Dermis blood vessel endothelial cell (primary cell): ENCODE measurements at regions not wholly inside any gene's neighbourhood (a gene's known extent, or its start where the extent isn't known, plus 50 kb on each side); places are given as distances from the start of the nearest gene placed in this dataset.
A peak's percentile ranks its signal among the peaks of the same experiment; 100 is the strongest.

Experiments used
- DNase-seq: peaks from one replicate; pipeline ENCODE4 v3.0.0; 2010

DNA sequence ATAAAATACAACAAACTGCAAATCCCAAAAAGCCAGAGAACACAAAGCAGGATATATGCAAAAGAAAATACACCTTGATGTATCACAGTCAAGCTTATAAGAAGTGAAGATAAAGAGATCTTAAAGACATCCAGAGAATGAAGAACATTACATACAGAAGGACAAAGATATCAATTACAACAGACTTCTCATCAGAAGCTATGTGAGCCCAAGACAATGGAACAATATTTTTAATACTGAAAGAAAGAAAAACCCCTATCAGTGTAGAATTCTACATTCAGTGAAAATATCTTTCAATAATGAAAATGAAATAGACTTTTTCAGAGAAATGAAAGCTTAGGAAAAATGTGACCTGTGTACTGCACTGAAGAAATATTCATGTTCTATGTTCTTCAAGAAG, 104.5 kb upstream of the PHACTR3 start:
- no peak for DNase-seq

DNA sequence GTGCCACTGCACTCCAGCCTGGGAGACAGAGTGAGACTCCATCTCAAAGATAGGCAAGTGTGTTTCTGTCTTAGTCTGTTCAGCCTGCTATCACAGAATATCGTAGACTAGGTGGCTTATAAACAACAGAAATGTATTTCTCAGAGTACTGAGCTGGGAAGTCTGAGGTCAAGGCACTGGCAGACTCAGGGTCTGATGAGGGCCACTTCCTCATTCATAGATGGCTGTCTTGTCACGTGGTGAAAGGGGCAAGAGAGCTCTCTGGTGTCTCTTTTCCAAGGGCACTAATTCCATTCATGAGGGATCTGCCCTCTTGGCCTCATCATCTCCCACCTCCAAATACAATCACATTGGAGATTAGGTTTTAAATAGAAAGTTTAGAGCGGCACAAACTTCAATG, 95.6 kb upstream of the PHACTR3 start:
- DNase-seq: no peak

DNA sequence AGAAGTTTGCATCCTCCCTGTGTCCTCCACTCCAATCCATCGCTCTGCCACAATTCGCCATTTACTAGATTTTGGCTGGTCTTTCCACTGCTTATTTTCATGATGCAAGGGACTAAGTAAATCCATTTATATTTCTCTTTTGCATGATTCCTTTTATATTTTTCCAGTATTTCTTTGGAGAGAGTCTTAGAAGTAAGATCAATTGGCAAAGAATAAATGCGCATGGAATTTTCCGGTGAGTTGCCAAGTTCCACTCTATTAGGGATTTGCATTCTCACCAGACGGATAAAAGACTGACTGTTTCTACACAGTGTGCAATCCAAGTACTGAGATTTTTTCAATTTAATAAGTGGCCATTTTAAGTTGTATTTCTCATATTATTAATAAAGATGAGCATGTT, 91.7 kb upstream of the PHACTR3 start:
- no peak for DNase-seq

DNA sequence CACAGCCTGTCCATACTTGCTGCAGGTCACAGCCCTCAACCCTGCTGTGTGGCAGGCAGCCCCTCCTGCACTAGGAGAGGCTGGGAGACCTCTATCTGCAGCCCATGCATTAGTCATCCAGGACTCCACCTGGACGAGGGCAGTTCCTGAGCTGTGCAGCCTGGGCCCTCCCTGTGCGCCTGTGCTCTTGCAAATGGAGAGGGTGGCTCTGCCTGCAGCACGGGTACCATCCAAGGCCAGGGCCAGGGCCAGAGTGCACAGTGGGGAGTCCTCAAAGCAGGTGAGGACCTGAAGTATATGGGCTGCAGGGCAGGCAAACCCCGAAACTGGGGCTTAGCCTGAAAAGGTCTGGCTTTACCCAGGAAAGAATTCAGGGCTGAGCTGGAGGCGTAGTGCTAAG, 89.8 kb upstream of the PHACTR3 start:
- DNase-seq: no peak

DNA sequence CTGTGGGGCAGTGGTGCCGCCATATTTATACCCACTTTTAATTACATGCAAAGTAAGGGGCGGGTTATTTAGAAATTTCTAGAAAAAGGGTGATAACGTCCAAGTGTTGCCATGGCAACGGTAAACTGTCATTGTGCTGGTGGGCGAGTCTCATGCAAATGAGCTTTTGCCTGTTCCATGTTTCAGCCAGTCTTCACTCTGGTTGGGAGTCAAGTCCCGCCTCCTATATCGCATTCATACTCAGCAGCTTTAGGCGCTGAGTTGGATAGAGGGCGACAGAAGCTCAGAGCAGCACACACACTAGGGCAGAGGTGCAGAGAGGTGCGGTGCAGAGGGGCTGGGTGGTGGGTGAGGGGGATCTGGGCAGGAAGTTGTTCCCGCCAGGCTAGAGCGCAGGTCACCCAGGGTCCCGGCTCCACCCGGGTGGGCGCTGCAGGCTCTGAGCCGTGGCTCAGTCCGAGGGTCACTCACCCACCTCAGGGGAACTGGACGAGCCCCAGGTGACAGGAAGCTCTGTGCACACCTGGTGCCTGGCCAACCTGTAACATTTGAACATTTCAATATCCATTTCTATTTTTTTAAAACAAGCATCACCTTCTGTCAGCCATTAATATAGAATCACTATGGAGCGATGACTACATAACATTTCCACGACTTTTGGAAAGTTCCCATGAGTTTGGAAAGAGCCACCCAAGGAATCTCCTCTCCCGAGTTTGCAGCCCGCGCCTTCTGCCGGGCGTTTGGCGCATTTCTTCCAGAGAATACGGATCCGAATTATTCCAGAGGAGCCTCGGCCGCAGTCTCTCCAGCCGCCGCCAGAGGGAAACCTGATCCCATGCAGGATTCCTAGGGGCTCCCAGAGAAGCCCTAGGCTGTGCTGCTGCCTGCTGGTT, 89.1 kb upstream of the PHACTR3 start:
- peak; percentile 80 for DNase-seq

DNA sequence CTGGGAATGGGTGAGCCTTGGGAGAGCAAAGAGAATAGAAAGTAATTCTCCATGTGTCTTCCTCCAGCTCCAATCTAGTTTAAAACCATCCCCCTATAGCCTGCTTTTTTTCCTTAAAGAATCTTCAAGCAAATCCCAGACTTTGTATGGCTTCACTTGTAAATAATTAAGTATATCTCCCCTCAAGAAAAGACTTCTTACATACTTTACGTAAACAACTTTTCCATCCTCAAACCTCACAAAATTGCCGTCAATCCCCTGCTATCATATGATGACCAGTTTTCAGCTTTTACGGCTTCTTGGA, 88.5 kb upstream of the PHACTR3 start:
- DNase-seq: no peak

DNA sequence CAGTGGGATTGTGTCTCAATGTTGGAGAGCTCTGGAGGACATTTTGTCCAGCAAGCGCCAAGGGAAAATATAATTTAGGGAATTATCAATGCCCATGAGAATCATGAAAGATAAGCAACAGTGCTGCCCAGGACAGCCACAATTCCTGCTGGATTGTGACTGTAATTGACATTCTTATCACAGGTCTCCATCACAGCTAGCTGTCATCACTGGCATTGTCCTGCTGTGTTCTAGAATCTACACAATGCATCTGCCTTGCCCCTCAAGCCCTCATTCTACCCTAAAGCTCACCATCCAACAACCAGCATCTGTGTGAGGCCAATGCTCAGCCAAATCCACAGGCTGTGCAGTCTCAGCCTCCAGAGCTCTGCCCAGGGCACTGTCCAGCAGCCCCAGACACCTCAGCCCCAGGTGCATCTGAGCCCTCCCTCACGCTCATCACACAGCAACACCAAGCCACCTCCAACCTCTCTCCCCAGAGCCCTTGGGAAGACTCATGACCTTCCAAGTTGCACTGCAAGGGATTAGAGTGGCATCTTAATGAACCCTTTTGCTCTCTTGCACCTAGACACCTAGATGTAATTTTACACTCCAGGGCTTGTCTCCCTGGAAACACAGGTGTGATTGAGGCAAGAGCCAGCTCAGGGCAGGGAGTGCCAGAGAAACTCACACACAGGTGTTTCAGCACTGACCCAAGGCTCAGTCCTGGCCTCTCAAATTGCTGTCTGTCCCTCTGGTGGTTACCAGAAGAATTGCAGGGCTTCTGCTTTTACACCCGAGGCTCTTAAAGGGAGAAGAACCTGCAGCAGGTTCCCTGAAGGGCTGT, 85.2 kb upstream of the PHACTR3 start:
- peak; percentile 75 for DNase-seq

DNA sequence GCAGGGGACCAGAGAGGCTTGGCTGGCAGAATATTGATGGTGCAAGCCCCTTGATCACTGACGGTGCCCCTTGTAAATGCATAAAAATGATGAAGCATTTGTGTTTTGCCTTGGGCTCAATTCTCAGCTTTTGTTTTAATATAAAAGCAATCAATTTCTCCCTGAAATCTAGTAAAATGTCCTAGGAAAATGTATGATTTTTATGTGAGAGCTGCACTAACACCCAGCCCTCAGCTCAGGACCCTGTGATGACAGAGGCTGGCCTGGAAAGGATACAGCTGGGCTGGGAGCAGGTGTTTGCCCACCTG, 84.7 kb upstream of the PHACTR3 start:
- DNase-seq: no peak

DNA sequence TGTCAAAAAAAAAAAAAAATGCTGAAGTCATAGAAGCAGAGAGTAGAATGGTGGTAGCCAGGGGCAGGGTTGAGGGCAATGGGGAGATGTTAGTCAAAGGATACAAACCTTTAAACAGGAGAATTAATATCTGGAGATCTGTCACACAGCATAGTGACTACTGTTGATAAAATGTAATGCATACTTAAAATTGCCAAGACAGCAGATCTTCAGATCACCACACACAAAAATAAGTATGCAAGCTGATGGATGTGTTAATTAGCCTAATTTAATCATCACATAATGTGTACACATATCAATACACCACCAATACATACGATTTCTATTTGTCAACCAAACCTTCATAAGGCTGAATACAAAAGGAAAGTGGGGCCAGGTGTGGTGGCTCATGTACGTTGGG, 83.5 kb upstream of the PHACTR3 start:
- DNase-seq: no peak

DNA sequence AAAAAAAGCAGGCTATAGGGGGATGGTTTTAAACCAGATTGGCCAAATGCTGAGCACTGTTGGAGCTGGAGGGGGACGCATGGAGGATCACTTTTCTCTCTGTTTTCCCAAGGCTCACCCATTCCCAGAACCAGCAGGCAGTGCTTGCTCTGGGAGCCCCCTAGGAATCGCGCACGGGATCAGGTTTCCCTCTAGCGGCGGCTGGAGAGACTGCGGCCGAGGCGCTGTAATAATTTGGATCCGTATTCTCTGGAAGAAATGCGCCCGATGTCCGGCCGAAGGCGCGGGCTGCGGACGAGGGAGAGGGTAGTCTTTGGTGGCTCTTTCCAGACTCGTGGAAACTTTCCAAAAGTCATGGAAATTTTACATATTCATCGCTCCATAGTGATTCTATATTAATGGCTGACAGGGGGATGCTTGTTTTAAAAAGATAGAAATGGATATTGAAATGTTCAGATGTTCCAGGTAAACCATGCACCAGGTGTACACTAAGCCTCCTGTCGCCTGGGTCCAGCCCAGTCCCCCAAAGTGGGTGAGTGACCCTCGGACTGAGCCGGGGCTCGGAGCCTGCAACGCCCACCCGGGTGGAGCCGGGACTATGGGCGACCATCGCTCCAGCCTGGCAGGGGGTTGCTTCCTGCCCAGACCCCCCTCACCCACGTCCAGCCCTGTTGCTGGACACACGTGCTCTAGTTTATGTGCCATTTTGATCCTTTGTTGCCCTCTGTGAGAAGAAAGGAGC, 78.7 kb upstream of the PHACTR3 start:
- DNase-seq: peak; percentile 70

DNA sequence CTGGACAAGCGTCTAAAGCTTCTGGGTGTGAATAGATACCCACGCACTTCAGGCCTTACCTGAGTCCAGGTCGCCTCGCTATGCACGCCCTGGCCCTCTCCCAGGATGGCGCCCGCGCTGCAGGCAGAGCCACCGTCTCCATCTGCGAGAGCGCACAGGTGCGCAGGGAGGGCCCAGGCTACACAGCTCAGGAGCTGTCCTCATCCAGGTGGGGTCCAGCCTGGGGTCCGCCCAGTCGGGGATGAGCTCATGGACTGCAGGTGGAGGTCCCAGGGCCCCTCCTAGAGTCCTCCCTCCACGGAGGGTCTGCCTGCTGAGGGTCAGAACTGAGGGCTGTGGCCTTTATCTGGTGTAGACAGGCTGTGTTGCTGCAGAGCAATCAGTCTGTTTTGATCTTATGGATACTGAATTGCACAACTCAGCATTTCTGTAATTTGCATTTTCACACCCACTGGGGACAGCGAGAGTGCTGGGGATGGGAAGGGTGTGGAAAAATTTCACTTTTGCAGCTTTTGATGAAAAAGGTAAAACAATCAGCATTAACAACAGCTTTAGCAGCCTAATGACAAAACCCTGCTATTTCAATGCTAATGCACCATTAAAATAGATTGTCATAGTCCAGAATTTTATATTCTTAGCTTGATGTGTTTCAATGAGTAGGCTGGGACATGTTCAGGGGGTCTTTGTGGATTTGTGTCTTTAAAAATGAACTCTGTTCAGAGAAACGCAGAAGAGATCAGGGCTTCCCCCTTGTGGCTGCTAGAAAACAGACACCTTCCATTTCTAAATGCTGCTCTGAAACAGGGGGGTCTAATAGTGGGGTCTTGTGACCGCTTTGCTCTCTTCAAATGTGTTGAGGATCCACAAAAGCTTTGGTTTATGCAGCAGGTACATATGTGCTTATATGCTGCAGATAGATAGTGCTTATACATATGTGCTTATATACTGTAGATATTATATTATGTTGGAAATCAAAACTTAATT, 77.8 kb upstream of the PHACTR3 start:
- peak; percentile 32 for DNase-seq

DNA sequence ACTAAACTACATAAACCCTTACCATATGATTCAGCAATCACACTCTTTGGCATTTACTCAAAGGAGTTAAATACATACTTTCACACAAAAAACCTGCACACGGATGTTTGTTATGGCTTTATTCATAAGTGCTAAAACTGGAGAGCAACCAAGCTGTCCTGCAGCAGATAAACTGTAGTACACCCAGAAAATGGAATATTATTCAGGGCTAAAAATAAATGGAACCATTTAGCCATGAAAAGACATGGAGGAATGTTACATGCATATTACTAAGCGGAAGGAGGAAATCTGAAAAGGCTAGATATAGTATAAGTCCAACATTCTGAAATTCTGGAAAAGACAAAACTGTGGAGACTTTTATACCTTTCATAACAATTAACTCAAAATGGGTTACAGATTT, 73.6 kb upstream of the PHACTR3 start:
- no peak for DNase-seq

DNA sequence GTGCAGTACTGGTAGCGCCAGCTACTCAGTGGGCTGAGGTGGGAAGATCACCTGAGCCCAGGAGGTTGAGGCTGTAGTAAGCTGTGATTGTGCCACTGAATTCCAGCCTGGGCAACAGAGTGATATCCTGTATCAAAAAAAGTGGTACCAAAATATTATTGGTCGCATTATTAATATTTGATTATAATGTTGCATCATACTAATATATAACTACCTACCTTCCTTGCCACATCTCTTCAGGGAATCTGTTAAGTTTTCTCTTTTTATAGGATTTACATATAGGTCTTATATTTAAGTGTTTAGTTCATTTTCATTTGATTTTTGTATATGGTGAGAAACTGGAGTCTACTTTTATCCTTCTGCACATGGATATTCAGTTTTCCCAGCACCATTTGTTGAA, 66.3 kb upstream of the PHACTR3 start:
- no peak for DNase-seq

DNA sequence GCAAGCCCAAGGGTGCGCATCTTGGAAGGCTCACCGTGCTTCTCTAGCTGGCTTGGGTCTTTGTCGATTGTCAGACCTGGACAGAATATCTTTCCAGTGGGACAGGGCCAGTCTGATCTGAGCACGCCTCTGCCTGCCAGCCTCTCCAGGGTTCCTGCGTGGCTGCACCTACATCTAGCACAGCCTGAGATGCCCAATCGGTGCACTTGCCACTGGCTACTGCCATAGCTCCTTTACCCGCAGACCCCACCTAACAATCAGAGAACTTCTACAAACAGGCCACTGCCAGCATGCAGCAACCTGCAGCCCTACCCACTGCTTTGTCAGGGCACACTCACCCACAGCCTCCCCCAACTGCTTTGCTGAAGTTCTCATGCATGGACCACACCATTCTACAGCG, 56.7 kb upstream of the PHACTR3 start:
- no peak for DNase-seq
